Spleen (tissue), 11 donors: ENCODE measurements at regions not wholly inside any gene's neighbourhood (a gene's known extent, or its start where the extent isn't known, plus 50 kb on each side); places are given as distances from the start of the nearest gene placed in this dataset.

Experiments used
- DNase-seq: peaks from one replicate; pipeline ENCODE4 v3.0.0-alpha.2; 2020
- H3K27ac ChIP-seq, 8 donors: fragments of 200-600 bp; sonication (generic) in 7 of 8; 1 replicate in 4 of 8; 2 replicates in 4 of 8; pipeline versions ENCODE4 v1.5.0 to v1.8.0; 2016 to 2021; ENCODE audit warnings: inconsistent platforms in 4 of 8, mild to moderate bottlenecking in 4 of 8, moderate library complexity in 1 of 8
- H3K27me3 ChIP-seq, 7 donors: fragments of 200-600 bp; sonication (generic) in 6 of 7; replicated peaks in 1 of 7; 1 replicate in 4 of 7; 2 replicates in 3 of 7; pipeline versions ENCODE4 v1.5.0 to v1.8.0; 2016 to 2021; ENCODE audit warnings: inconsistent platforms in 3 of 7, mild to moderate bottlenecking in 1 of 7
- H3K36me3 ChIP-seq, 6 donors: fragments of 200-600 bp; sonication (generic) in 5 of 6; 1 replicate in 4 of 6; 2 replicates in 2 of 6; pipeline versions ENCODE4 v1.5.0 to v1.8.0; 2016 to 2021; ENCODE audit warnings: inconsistent platforms in 2 of 6
- H3K4me1 ChIP-seq, 6 donors: fragments of 200-600 bp; sonication (generic) in 5 of 6; 1 replicate in 3 of 6; 2 replicates in 3 of 6; pipeline versions ENCODE4 v1.5.0 to v1.8.0; 2016 to 2021; ENCODE audit warnings: inconsistent platforms in 3 of 6
- H3K4me3 ChIP-seq, 8 donors: fragments of 200-600 bp; sonication (generic) in 7 of 8; 1 replicate in 4 of 8; 2 replicates in 4 of 8; pipeline versions ENCODE4 v1.5.0 to v1.8.0; 2016 to 2021; ENCODE audit warnings: inconsistent platforms in 4 of 8, mild to moderate bottlenecking in 4 of 8, moderate library complexity in 2 of 8
- H3K9me3 ChIP-seq, 8 donors: fragments of 200-600 bp; sonication (generic) in 7 of 8; 1 replicate in 4 of 8; 2 replicates in 4 of 8; pipeline versions ENCODE4 v1.5.0 to v1.8.0; 2016 to 2021; ENCODE audit warnings: inconsistent platforms in 4 of 8
- POLR2A ChIP-seq, 3 donors: fragments of 450-650 bp; IDR thresholded peaks; one replicate each; pipeline ENCODE4 v1.5.1; 2017; ENCODE audit warnings: antibody characterized with exemption in 3 of 3, mild to moderate bottlenecking in 1 of 3
- POLR2AphosphoS5 ChIP-seq, 3 donors: sonication (generic); formaldehyde crosslinking; IDR thresholded peaks; one replicate each; pipeline ENCODE4 v1.5.1; 2017; ENCODE audit warnings: antibody characterized with exemption in 3 of 3
- WGBS, 5 donors: extraction: QIAGEN DNeasy Blood & Tissue Kit in 3 of 5; methylation state at CpG; one replicate each; pipeline versions ENCODE4 v1.1.5 to v1.1.7; 2013 to 2018; 5-methylcytosine and 5-hydroxymethylcytosine counted together
- intact Hi-C: fragments of 100-400 bp; cut with DNase I; formaldehyde crosslinking; loops from one replicate; pipeline ENCODE4 v1.15.0; 2023; ENCODE audit warnings: low total_unique reads
- TF ChIP-seq, protein P1 (sequence below), 11 experiments: fragments of 200-600 bp in 7 of 11; fragments of 450-650 bp in 4 of 11; sonication (generic) in 4 of 11; IDR thresholded peaks in 8 of 11; conservative IDR thresholded peaks in 3 of 11; 1 replicate in 7 of 11; 2 replicates in 4 of 11; pipeline versions ENCODE4 v1.4.0 to v1.8.0; 2016 to 2021; ENCODE audit warnings: antibody characterized with exemption in 11 of 11, inconsistent platforms in 4 of 11, mild to moderate bottlenecking in 1 of 11
- donor health status: healthy with polysubstance abuse.
- donor health status: DM: no; HTN: no; CAD: no; lungs with moderate emphysema.
- donor health status: DM: no; HTN: no; CAD: no.
- donor health status: Bipolar disorder and iron deficiency.
- donor health status: healthy.
- donor health status: DM: no; HTN: no; CAD: no.
- donor health status: DM: yes; HTN: yes; CAD: no.

DNA sequence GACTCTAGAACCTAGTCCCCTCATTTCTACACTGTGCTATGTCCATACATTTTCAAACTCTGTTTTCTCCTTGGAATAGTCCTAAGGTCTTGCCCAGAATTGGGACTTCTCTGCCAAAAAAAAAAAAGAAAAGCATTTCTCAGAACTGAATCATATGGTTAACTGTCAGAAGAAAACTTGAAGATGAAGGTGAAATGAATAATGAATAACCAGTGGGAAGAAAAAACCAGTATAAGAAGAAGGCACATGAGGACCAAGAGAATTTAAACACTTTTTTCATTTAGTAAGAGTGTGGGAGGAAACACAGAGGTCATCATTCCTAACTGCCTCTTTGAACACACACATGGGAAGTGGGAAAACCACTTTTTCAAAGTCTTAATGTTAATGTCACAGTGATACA, 197.7 kb downstream of the PRELID2 start:
- intact Hi-C loops: no loop called here
- no peak overlapping the region for H3K27ac ChIP-seq
- H3K9me3 ChIP-seq: peaks cover 0 to 25% (median 9%) of the 10 kb centered on the region in 8 donors
- H3K4me1 ChIP-seq: no peaks in the 10 kb centered on the region
- no peaks in the 10 kb centered on the region for H3K36me3 ChIP-seq
- no peak overlapping the region for H3K4me3 ChIP-seq
- TF ChIP-seq POLR2AphosphoS5 (IDR thresholded peaks at IDR 0.05): no peak
- TF ChIP-seq POLR2A (IDR thresholded peaks at IDR 0.05): no peak
- TF ChIP-seq, protein P1, sequence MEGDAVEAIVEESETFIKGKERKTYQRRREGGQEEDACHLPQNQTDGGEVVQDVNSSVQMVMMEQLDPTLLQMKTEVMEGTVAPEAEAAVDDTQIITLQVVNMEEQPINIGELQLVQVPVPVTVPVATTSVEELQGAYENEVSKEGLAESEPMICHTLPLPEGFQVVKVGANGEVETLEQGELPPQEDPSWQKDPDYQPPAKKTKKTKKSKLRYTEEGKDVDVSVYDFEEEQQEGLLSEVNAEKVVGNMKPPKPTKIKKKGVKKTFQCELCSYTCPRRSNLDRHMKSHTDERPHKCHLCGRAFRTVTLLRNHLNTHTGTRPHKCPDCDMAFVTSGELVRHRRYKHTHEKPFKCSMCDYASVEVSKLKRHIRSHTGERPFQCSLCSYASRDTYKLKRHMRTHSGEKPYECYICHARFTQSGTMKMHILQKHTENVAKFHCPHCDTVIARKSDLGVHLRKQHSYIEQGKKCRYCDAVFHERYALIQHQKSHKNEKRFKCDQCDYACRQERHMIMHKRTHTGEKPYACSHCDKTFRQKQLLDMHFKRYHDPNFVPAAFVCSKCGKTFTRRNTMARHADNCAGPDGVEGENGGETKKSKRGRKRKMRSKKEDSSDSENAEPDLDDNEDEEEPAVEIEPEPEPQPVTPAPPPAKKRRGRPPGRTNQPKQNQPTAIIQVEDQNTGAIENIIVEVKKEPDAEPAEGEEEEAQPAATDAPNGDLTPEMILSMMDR (IDR thresholded peaks at IDR 0.05 in 8 of 11, conservative IDR thresholded peaks at IDR 0.05 in 3 of 11): no peak
- H3K27me3 ChIP-seq: no peaks in the 10 kb centered on the region
- DNase-seq: no peak

DNA sequence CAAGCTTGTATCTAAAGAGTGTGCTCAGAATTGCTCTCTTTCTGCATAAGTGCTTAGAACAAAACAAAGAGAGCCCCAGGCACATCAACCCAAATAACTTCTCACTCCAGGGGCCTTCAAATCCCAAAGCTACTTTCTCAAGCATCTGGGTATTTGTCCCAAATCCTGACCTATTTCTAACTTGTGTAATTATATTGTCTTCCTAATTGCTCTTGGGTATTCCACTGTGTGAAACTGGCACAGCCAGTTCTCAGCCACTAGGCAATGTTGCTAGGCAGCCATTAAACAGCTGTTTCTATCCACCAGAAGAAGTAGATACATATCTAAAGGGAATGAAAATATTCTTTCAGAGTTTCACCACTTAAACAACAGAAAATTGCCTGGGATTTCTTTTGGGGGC, 198.8 kb downstream of the PRELID2 start:
- no peaks in the 10 kb centered on the region for H3K27me3 ChIP-seq
- no peaks in the 10 kb centered on the region for H3K4me1 ChIP-seq
- intact Hi-C loops: no loop called here
- peaks cover 0 to 16% (median 6%) of the 10 kb centered on the region in 8 donors for H3K9me3 ChIP-seq
- no peak overlapping the region for H3K4me3 ChIP-seq
- H3K36me3 ChIP-seq: no peaks in the 10 kb centered on the region
- H3K27ac ChIP-seq: no peak overlapping the region
- DNase-seq: no peak
- TF ChIP-seq POLR2A (IDR thresholded peaks at IDR 0.05) (no peak), POLR2AphosphoS5 (IDR thresholded peaks at IDR 0.05) (no peak)
- TF ChIP-seq, protein P1 (IDR thresholded peaks at IDR 0.05 in 8 of 11, conservative IDR thresholded peaks at IDR 0.05 in 3 of 11): no peak

DNA sequence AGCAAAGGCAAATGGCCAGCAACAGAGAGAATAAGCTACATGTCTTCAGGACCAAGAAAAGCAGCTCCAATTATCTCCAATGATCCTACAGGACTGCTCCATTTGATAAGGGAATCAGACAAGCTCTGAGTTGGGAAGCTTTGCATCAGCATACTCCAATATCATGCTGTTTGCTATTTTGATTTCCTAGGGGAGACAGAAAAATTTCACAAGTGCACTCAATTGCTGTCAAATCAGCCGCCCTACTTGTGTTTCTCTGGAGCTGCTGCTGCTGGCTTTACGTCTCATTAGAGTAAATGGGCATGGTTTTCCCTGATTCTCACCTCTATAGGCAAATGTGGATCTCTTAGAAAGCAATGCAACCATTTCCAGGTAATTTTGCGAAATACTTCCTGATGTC, 201.7 kb downstream of the PRELID2 start:
- WGBS, 5 donors: 81 to 94% (median 83%) methylated on average over 3 of the region's 3 CpGs
- Histone ChIP-seq H3K27ac (no peak overlapping the region), H3K9me3 (no peaks in the 10 kb centered on the region), H3K4me1 (no peaks in the 10 kb centered on the region), H3K4me3 (no peak overlapping the region), H3K36me3 (no peaks in the 10 kb centered on the region), H3K27me3 (no peaks in the 10 kb centered on the region)
- intact Hi-C loops: no loop called here
- no peak for DNase-seq
- TF ChIP-seq, protein P1 (IDR thresholded peaks at IDR 0.05 in 8 of 11, conservative IDR thresholded peaks at IDR 0.05 in 3 of 11): no peak
- no peak for TF ChIP-seq POLR2AphosphoS5 (IDR thresholded peaks at IDR 0.05)
- no peak for TF ChIP-seq POLR2A (IDR thresholded peaks at IDR 0.05)

DNA sequence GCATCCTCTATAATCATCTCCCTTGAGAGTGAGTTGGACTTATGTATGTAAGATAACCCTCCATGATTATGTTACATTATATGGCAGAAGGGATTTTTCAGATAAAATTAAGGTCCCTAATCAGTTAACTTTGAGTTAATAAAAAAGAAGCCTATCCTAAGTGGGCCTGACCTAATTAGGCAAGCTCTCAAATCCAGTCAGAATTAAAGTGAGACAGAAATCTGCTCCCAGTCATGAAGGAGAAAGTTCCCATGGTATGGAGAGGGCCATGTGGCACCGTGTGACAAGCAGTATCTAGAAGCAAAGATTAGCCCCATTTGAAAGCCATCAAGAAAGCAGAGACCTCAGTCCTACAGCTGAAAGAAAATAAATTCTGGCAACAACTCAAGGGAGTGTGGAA, 202.4 kb downstream of the PRELID2 start:
- Histone ChIP-seq H3K27me3 (no peaks in the 10 kb centered on the region), H3K9me3 (no peaks in the 10 kb centered on the region), H3K4me1 (no peaks in the 10 kb centered on the region), H3K27ac (no peak overlapping the region), H3K36me3 (no peaks in the 10 kb centered on the region), H3K4me3 (no peak overlapping the region)
- intact Hi-C loops: no loop called here
- no peak for TF ChIP-seq POLR2AphosphoS5 (IDR thresholded peaks at IDR 0.05)
- no peak for TF ChIP-seq POLR2A (IDR thresholded peaks at IDR 0.05)
- TF ChIP-seq, protein P1 (IDR thresholded peaks at IDR 0.05 in 8 of 11, conservative IDR thresholded peaks at IDR 0.05 in 3 of 11): no peak
- DNase-seq: no peak
- 56 to 78% (median 74%) methylated on average over 1 of the region's 1 CpG for WGBS, 5 donors
